Spleen (tissue), 11 donors: ENCODE measurements at regions not wholly inside any gene's neighbourhood (a gene's known extent, or its start where the extent isn't known, plus 50 kb on each side); places are given as distances from the start of the nearest gene placed in this dataset.

ENCODE experiments used
- DNase-seq: peaks from one replicate; pipeline ENCODE4 v3.0.0-alpha.2; 2020
- H3K27ac ChIP-seq, 8 donors: fragments of 200-600 bp; sonication (generic) in 7 of 8; 1 replicate in 4 of 8; 2 replicates in 4 of 8; pipeline versions ENCODE4 v1.5.0 to v1.8.0; 2016 to 2021; ENCODE audit warnings: inconsistent platforms in 4 of 8, mild to moderate bottlenecking in 4 of 8, moderate library complexity in 1 of 8
- H3K27me3 ChIP-seq, 7 donors: fragments of 200-600 bp; sonication (generic) in 6 of 7; replicated peaks in 1 of 7; 1 replicate in 4 of 7; 2 replicates in 3 of 7; pipeline versions ENCODE4 v1.5.0 to v1.8.0; 2016 to 2021; ENCODE audit warnings: inconsistent platforms in 3 of 7, mild to moderate bottlenecking in 1 of 7
- H3K36me3 ChIP-seq, 6 donors: fragments of 200-600 bp; sonication (generic) in 5 of 6; 1 replicate in 4 of 6; 2 replicates in 2 of 6; pipeline versions ENCODE4 v1.5.0 to v1.8.0; 2016 to 2021; ENCODE audit warnings: inconsistent platforms in 2 of 6
- H3K4me1 ChIP-seq, 6 donors: fragments of 200-600 bp; sonication (generic) in 5 of 6; 1 replicate in 3 of 6; 2 replicates in 3 of 6; pipeline versions ENCODE4 v1.5.0 to v1.8.0; 2016 to 2021; ENCODE audit warnings: inconsistent platforms in 3 of 6
- H3K4me3 ChIP-seq, 8 donors: fragments of 200-600 bp; sonication (generic) in 7 of 8; 1 replicate in 4 of 8; 2 replicates in 4 of 8; pipeline versions ENCODE4 v1.5.0 to v1.8.0; 2016 to 2021; ENCODE audit warnings: inconsistent platforms in 4 of 8, mild to moderate bottlenecking in 4 of 8, moderate library complexity in 2 of 8
- H3K9me3 ChIP-seq, 8 donors: fragments of 200-600 bp; sonication (generic) in 7 of 8; 1 replicate in 4 of 8; 2 replicates in 4 of 8; pipeline versions ENCODE4 v1.5.0 to v1.8.0; 2016 to 2021; ENCODE audit warnings: inconsistent platforms in 4 of 8
- CTCF ChIP-seq, 11 experiments: fragments of 200-600 bp in 7 of 11; fragments of 450-650 bp in 4 of 11; sonication (generic) in 4 of 11; IDR thresholded peaks in 8 of 11; conservative IDR thresholded peaks in 3 of 11; 1 replicate in 7 of 11; 2 replicates in 4 of 11; pipeline versions ENCODE4 v1.4.0 to v1.8.0; 2016 to 2021; ENCODE audit warnings: antibody characterized with exemption in 11 of 11, inconsistent platforms in 4 of 11, mild to moderate bottlenecking in 1 of 11
- POLR2A ChIP-seq, 3 donors: fragments of 450-650 bp; IDR thresholded peaks; one replicate each; pipeline ENCODE4 v1.5.1; 2017; ENCODE audit warnings: antibody characterized with exemption in 3 of 3, mild to moderate bottlenecking in 1 of 3
- POLR2AphosphoS5 ChIP-seq, 3 donors: sonication (generic); formaldehyde crosslinking; IDR thresholded peaks; one replicate each; pipeline ENCODE4 v1.5.1; 2017; ENCODE audit warnings: antibody characterized with exemption in 3 of 3
- WGBS, 5 donors: extraction: QIAGEN DNeasy Blood & Tissue Kit in 3 of 5; methylation state at CpG; one replicate each; pipeline versions ENCODE4 v1.1.5 to v1.1.7; 2013 to 2018; 5-methylcytosine and 5-hydroxymethylcytosine counted together
- intact Hi-C: fragments of 100-400 bp; cut with DNase I; formaldehyde crosslinking; loops from one replicate; pipeline ENCODE4 v1.15.0; 2023; ENCODE audit warnings: low total_unique reads
- donor health status: healthy with polysubstance abuse.
- donor health status: DM: no; HTN: no; CAD: no; lungs with moderate emphysema.
- donor health status: DM: no; HTN: no; CAD: no.
- donor health status: Bipolar disorder and iron deficiency.
- donor health status: healthy.
- donor health status: DM: no; HTN: no; CAD: no.
- donor health status: DM: yes; HTN: yes; CAD: no.

GRCh38 chr10:81348003-81348402, 527.0 kb upstream of the NRG3 start:
- 84 to 90% (median 86%) methylated on average over 1 of the region's 1 CpG for WGBS, 5 donors
- no peak overlapping the region for H3K27ac ChIP-seq
- no peaks in the 10 kb centered on the region for H3K36me3 ChIP-seq
- intact Hi-C loops = no loop called here
- no peak overlapping the region for H3K4me3 ChIP-seq
- peaks cover 0 to 8% (median under 1%) of the 10 kb centered on the region in 8 donors for H3K9me3 ChIP-seq
- TF ChIP-seq CTCF (IDR thresholded peaks at IDR 0.05 in 8 of 11, conservative IDR thresholded peaks at IDR 0.05 in 3 of 11) (no peak), POLR2A (IDR thresholded peaks at IDR 0.05) (no peak), POLR2AphosphoS5 (IDR thresholded peaks at IDR 0.05) (no peak)
- DNase-seq = no peak
- no peaks in the 10 kb centered on the region for H3K27me3 ChIP-seq
- no peaks in the 10 kb centered on the region for H3K4me1 ChIP-seq

DNA sequence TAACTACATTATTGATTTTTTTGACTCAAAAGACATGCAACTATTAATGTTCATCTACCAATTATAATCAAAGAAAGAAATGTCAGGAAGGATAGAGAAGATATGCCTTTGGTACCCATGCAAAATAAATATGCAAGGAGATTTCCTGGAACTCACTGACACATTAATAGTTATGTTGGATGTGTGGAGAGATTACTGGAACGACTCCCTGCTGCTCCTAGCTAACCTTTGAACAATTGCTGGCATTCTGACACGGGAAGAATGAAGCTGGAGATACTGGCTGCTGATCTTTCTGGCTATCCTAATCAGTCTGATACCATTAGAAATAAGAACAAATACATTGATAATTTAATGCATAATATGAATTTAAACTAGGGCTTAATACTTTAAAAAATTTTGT, 507.9 kb upstream of the NRG3 start:
- WGBS, 5 donors = 8 to 20% (median 13%) methylated on average over 2 of the region's 2 CpGs
- H3K9me3 ChIP-seq = peaks cover 0 to 7% (median 0%) of the 10 kb centered on the region in 8 donors

GRCh38 chr10:81386817-81387216, 488.2 kb upstream of the NRG3 start:
- peak; percentile 46 for DNase-seq
- no peak overlapping the region for H3K27ac ChIP-seq
- no peaks in the 10 kb centered on the region for H3K36me3 ChIP-seq
- peaks cover 0 to 19% (median 11%) of the 10 kb centered on the region in 8 donors for H3K9me3 ChIP-seq
- no peaks in the 10 kb centered on the region for H3K4me1 ChIP-seq
- H3K4me3 ChIP-seq = no peak overlapping the region
- 57 to 81% (median 76%) methylated on average over 1 to 3 of the region's 3 CpGs for WGBS, 5 donors
- H3K27me3 ChIP-seq = no peaks in the 10 kb centered on the region
- no peak for TF ChIP-seq CTCF (IDR thresholded peaks at IDR 0.05 in 8 of 11, conservative IDR thresholded peaks at IDR 0.05 in 3 of 11)
- TF ChIP-seq POLR2AphosphoS5 (IDR thresholded peaks at IDR 0.05) = no peak
- no peak for TF ChIP-seq POLR2A (IDR thresholded peaks at IDR 0.05)
- intact Hi-C loops = no loop called here

More for the DNA sequence above, 507.9 kb upstream of the NRG3 start:
- H3K27me3 ChIP-seq = no peaks in the 10 kb centered on the region
- DNase-seq = no peak
- intact Hi-C loops = no loop called here
- TF ChIP-seq POLR2A (IDR thresholded peaks at IDR 0.05) (no peak), POLR2AphosphoS5 (IDR thresholded peaks at IDR 0.05) (no peak), CTCF (IDR thresholded peaks at IDR 0.05 in 8 of 11, conservative IDR thresholded peaks at IDR 0.05 in 3 of 11) (no peak)
- no peaks in the 10 kb centered on the region for H3K4me1 ChIP-seq
- no peak overlapping the region for H3K27ac ChIP-seq
- H3K36me3 ChIP-seq = no peaks in the 10 kb centered on the region
- no peak overlapping the region for H3K4me3 ChIP-seq

GRCh38 chr10:81403451-81403850, 471.5 kb upstream of the NRG3 start:
- WGBS, 5 donors = 73 to 90% (median 81%) methylated on average over 3 of the region's 3 CpGs
- H3K27me3 ChIP-seq = no peaks in the 10 kb centered on the region
- no peaks in the 10 kb centered on the region for H3K4me1 ChIP-seq
- intact Hi-C loops = no loop called here
- no peak overlapping the region for H3K27ac ChIP-seq
- no peaks in the 10 kb centered on the region for H3K9me3 ChIP-seq
- H3K36me3 ChIP-seq = no peaks in the 10 kb centered on the region
- no peak for DNase-seq
- no peak for TF ChIP-seq CTCF (IDR thresholded peaks at IDR 0.05 in 8 of 11, conservative IDR thresholded peaks at IDR 0.05 in 3 of 11)
- no peak for TF ChIP-seq POLR2AphosphoS5 (IDR thresholded peaks at IDR 0.05)
- no peak for TF ChIP-seq POLR2A (IDR thresholded peaks at IDR 0.05)
- H3K4me3 ChIP-seq = no peak overlapping the region
